ENCODE measurements at regions not wholly inside any gene's neighbourhood (a gene's known extent, or its start where the extent isn't known, plus 50 kb on each side); places are given as distances from the start of the nearest gene placed in this dataset.

DNA sequence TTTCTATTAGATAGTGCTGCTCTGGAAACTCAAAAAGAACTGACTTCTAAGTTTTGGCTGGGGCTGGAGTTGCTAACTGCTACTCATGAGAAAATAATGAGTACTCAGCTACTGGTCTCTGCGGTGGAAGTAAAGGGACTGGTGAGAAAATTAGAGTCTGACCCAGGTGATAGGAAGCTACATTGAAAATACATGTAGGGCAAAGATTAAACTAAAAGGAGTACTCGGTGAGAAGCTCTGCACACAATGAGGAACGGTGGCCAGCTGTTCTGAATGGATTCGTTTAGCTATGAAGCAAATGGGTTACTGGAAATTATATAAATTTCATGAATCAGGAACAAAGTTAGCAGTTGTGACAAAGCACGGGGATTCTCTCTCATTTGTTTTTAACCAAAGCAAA lies 512.9 kb upstream of the SGO1 start:
- no peak overlapping the region for H3K4me3 ChIP-seq (ENCODE audit: low read depth, low read length)
- TF ChIP-seq, protein P1, sequence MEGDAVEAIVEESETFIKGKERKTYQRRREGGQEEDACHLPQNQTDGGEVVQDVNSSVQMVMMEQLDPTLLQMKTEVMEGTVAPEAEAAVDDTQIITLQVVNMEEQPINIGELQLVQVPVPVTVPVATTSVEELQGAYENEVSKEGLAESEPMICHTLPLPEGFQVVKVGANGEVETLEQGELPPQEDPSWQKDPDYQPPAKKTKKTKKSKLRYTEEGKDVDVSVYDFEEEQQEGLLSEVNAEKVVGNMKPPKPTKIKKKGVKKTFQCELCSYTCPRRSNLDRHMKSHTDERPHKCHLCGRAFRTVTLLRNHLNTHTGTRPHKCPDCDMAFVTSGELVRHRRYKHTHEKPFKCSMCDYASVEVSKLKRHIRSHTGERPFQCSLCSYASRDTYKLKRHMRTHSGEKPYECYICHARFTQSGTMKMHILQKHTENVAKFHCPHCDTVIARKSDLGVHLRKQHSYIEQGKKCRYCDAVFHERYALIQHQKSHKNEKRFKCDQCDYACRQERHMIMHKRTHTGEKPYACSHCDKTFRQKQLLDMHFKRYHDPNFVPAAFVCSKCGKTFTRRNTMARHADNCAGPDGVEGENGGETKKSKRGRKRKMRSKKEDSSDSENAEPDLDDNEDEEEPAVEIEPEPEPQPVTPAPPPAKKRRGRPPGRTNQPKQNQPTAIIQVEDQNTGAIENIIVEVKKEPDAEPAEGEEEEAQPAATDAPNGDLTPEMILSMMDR (IDR thresholded peaks at IDR 0.05; ENCODE audit: borderline replicate concordance, insufficient read depth, low read depth, low read length) = no peak

- H3K4me3 ChIP-seq (ENCODE audit: low read depth, low read length) = no peak overlapping the region
- TF ChIP-seq, protein P1 (IDR thresholded peaks at IDR 0.05; ENCODE audit: borderline replicate concordance, insufficient read depth, low read depth, low read length) = no peak
Measured at GRCh38 chr3:20696388-20697150, 510.6 kb upstream of the SGO1 start.

DNA sequence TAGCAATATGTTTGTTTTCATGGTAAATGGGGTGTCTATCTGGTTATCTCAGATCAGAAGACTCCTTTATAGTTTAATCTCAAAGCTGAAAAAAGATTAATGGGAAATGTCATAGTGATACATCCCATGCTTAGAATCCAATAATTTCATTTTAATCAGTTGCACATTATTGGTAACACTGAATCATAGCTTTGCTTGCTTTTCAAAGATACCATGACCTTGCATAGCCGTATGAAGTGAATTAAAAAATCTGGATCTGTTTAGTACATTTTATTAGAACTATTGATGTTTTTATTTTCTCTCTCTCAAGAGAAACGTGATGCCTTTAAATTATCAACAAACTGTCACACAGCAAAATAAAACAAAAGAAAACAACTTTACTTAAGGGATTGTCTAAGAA lies 506.7 kb upstream of the SGO1 start:
- TF ChIP-seq, protein P1 (IDR thresholded peaks at IDR 0.05; ENCODE audit: borderline replicate concordance, insufficient read depth, low read depth, low read length) = no peak

DNA sequence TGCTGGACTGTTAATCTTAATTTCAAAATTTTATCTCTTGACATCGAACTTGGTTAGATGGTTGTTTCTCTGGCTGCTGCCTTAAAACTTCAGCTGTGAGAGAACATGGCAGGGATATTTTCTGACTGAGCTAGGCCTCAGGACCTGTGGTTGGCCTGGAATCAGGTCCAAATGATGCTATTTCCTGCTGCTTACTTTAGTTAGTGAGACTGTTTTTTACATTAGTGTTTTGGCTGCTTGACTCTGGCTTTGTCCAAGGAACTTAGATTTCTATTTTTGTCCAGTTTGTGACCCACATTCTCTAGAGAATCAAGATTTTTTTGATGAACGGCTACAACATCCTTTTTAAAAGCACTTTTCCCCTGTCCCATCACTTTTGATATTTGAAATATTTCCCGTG lies 497.9 kb upstream of the SGO1 start:
- H3K4me3 ChIP-seq (ENCODE audit: low read depth, low read length) = no peak overlapping the region
- TF ChIP-seq, protein P1 (IDR thresholded peaks at IDR 0.05; ENCODE audit: borderline replicate concordance, insufficient read depth, low read depth, low read length) = no peak

More for the DNA sequence above, 506.7 kb upstream of the SGO1 start:
- H3K4me3 ChIP-seq (ENCODE audit: low read depth, low read length) = no peak overlapping the region

DNA sequence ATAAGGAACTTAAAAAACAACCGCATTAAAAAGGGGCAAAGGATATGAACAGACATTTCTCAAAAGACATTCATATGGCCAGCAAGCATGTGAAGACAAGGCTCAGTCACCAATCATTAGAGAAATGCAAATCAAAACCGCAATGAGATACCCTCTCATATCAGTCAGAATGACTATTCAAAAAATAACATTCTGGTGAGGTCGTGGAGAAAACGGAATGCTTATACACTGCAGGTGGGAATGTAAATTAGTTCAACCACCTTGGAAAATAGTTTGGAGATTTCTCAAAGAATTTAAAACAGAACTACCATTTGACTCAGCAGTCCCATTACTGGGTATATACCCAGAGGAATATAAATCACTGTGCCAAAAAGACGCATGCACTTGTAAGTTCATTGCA lies 496.6 kb upstream of the SGO1 start:
- H3K4me3 ChIP-seq (ENCODE audit: low read depth, low read length) = no peak overlapping the region
- TF ChIP-seq, protein P1 (IDR thresholded peaks at IDR 0.05; ENCODE audit: borderline replicate concordance, insufficient read depth, low read depth, low read length) = no peak

- TF ChIP-seq, protein P1 (IDR thresholded peaks at IDR 0.05; ENCODE audit: borderline replicate concordance, insufficient read depth, low read depth, low read length) = no peak
- no peak overlapping the region for H3K4me3 ChIP-seq (ENCODE audit: low read depth, low read length)
Measured at GRCh38 chr3:20680990-20681628, 495.1 kb upstream of the SGO1 start.

GRCh38 chr3:20673866-20674265 lies 487.9 kb upstream of the SGO1 start:
- TF ChIP-seq, protein P1 (IDR thresholded peaks at IDR 0.05; ENCODE audit: borderline replicate concordance, insufficient read depth, low read depth, low read length) = no peak
- H3K4me3 ChIP-seq (ENCODE audit: low read depth, low read length) = no peak overlapping the region

All from GM12875 (cell line).